ENCODE measurements at regions not wholly inside any gene's neighbourhood (a gene's known extent, or its start where the extent isn't known, plus 50 kb on each side); places are given as distances from the start of the nearest gene placed in this dataset.
"Not testable (repeated sequence)": the region's sequence is repeated elsewhere in the genome, so short reads cannot be mapped to it uniquely, and the experiment has no call there.

- H3K4me1 Mint-ChIP-seq (ENCODE audit: low read depth): no peaks in the 10 kb centered on the region
- no peaks in the 10 kb centered on the region for H3K36me3 Mint-ChIP-seq (ENCODE audit: insufficient read depth)
- DNase-seq (no peak), ATAC-seq (no peak)
- H3K27me3 Mint-ChIP-seq (ENCODE audit: low read depth): no peaks in the 10 kb centered on the region
- H3K4me3 Mint-ChIP-seq: no peak overlapping the region
- peaks cover 4% of the 10 kb centered on the region for H3K9me3 Mint-ChIP-seq
Measured at GRCh38 chr5:7169240-7169878, 226.6 kb upstream of the ADCY2 start.

DNA sequence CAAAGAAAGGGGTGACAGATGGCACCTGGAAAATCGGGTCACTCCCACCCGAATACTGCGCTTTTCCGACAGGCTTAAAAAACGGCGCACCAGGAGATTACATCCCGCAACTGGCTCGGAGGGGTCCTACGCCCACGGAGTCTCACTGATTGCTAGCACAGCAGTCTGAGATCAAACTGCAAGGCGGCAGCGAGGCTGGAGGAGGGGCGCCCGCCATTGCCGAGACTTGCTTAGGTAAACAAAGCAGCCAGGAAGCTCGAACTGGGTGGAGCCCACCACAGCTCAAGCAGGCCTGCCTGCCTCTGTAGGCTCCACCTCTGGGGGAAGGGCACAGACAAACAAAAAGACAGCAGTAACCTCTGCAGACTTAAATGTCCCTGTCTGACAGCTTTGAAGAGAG, 225.2 kb upstream of the ADCY2 start:
- not testable (repeated sequence) for H3K4me3 Mint-ChIP-seq; H3K9me3 Mint-ChIP-seq; DNase-seq; H3K36me3 Mint-ChIP-seq (ENCODE audit: insufficient read depth); ATAC-seq; H3K4me1 Mint-ChIP-seq (ENCODE audit: low read depth); H3K27me3 Mint-ChIP-seq (ENCODE audit: low read depth)

DNA sequence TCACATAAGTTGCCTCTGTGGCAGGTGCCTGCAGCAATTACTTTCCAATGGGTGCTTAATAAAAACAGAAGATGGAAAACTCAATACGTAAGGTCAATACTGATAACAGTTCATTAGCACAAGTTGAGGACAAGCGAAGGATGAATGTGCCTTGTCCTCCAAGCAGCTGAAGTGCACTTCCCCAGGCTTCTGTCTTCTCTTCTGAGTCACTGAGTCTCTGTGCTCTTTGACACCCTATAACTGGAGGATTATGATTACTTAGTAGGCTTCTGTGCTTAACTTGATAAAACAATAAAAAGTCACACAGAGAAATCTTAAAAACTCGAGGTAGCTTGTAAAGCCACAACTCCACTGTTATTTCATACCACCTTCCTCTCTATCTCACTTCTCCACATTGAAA, 216.6 kb upstream of the ADCY2 start:
- Mint-ChIP-seq H3K9me3 (peaks cover 8% of the 10 kb centered on the region), H3K27me3 (ENCODE audit: low read depth) (no peaks in the 10 kb centered on the region)

DNA sequence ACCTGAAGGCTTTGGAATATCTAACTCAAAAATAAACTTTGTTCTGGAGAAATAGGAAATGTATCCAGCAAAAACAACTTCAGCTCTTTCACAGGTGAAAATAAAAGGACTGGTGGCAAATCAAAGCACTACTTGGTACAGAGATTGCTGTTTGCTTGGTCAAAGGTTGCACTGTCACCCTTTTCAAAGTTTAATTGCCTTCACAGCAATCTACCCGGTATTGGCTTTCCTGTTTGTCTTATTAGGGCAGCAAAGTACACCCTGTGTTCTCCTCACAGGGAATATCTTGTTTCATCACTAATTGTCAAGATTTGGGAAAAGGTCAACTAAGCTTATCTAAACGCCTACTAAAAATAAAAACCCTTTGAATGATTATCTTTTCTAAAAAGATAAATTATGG, 214.1 kb upstream of the ADCY2 start:
- no peak for ATAC-seq
- H3K4me3 Mint-ChIP-seq: no peak overlapping the region

More for the DNA sequence above, 216.6 kb upstream of the ADCY2 start:
- DNase-seq (no peak), ATAC-seq (no peak)
- no peaks in the 10 kb centered on the region for H3K36me3 Mint-ChIP-seq (ENCODE audit: insufficient read depth)
- no peak overlapping the region for H3K4me3 Mint-ChIP-seq
- no peaks in the 10 kb centered on the region for H3K4me1 Mint-ChIP-seq (ENCODE audit: low read depth)

GRCh38 chr5:7185742-7186141, 210.2 kb upstream of the ADCY2 start:
- Mint-ChIP-seq H3K4me1 (ENCODE audit: low read depth) (no peaks in the 10 kb centered on the region), H3K36me3 (ENCODE audit: insufficient read depth) (no peaks in the 10 kb centered on the region), H3K27me3 (ENCODE audit: low read depth) (no peaks in the 10 kb centered on the region), H3K4me3 (no peak overlapping the region), H3K9me3 (peaks cover 8% of the 10 kb centered on the region)
- ATAC-seq: no peak
- no peak for DNase-seq

More for the DNA sequence above, 214.1 kb upstream of the ADCY2 start:
- Mint-ChIP-seq H3K36me3 (ENCODE audit: insufficient read depth) (no peaks in the 10 kb centered on the region), H3K9me3 (peaks cover 8% of the 10 kb centered on the region), H3K4me1 (ENCODE audit: low read depth) (no peaks in the 10 kb centered on the region), H3K27me3 (ENCODE audit: low read depth) (no peaks in the 10 kb centered on the region)
- no peak for DNase-seq

GRCh38 chr5:7186818-7187217, 209.1 kb upstream of the ADCY2 start:
- H3K4me3 Mint-ChIP-seq: no peak overlapping the region
- H3K4me1 Mint-ChIP-seq (ENCODE audit: low read depth): no peaks in the 10 kb centered on the region
- no peak for DNase-seq
- H3K9me3 Mint-ChIP-seq: peaks cover 6% of the 10 kb centered on the region
- no peaks in the 10 kb centered on the region for H3K36me3 Mint-ChIP-seq (ENCODE audit: insufficient read depth)
- no peaks in the 10 kb centered on the region for H3K27me3 Mint-ChIP-seq (ENCODE audit: low read depth)
- ATAC-seq: no peak

- ATAC-seq (no peak), DNase-seq (no peak)
- Mint-ChIP-seq H3K9me3 (peaks cover 7% of the 10 kb centered on the region), H3K4me3 (no peak overlapping the region), H3K4me1 (ENCODE audit: low read depth) (no peaks in the 10 kb centered on the region), H3K36me3 (ENCODE audit: insufficient read depth) (no peaks in the 10 kb centered on the region), H3K27me3 (ENCODE audit: low read depth) (no peaks in the 10 kb centered on the region)
Measured at GRCh38 chr5:7190712-7191250, 205.2 kb upstream of the ADCY2 start.

GRCh38 chr5:7192016-7192415, 203.9 kb upstream of the ADCY2 start:
- DNase-seq (no peak), ATAC-seq (no peak)
- H3K4me3 Mint-ChIP-seq: no peak overlapping the region
- H3K9me3 Mint-ChIP-seq: peaks cover 7% of the 10 kb centered on the region
- H3K27me3 Mint-ChIP-seq (ENCODE audit: low read depth): no peaks in the 10 kb centered on the region
- H3K36me3 Mint-ChIP-seq (ENCODE audit: insufficient read depth): no peaks in the 10 kb centered on the region
- no peaks in the 10 kb centered on the region for H3K4me1 Mint-ChIP-seq (ENCODE audit: low read depth)

DNA sequence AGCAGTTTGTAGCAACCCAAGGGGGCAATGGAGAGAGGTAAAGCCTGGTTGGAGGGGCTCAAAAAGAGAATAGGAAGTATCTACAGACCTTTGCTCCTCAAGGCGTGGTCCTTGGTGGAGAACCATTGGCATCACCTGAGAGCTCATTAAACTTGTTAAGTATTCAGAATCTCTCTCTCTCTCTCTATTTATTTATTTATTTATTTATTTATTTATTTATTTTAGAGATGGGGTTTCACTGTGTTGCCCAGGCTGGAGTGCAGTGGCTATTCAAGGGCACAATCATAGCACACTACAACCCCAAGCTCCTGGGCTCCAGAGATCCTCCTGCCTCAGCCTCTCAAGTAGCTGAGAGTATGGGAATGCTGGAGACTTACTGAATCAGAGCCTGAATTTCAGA, 193.1 kb upstream of the ADCY2 start:
- no peak overlapping the region for H3K4me3 Mint-ChIP-seq
- DNase-seq: no peak
- H3K4me1 Mint-ChIP-seq (ENCODE audit: low read depth): no peaks in the 10 kb centered on the region
- H3K36me3 Mint-ChIP-seq (ENCODE audit: insufficient read depth): no peaks in the 10 kb centered on the region
- peaks cover 17% of the 10 kb centered on the region for H3K9me3 Mint-ChIP-seq
- H3K27me3 Mint-ChIP-seq (ENCODE audit: low read depth): no peaks in the 10 kb centered on the region
- no peak for ATAC-seq

- H3K27me3 Mint-ChIP-seq (ENCODE audit: low read depth): peaks cover 4% of the 10 kb centered on the region
- no peaks in the 10 kb centered on the region for H3K36me3 Mint-ChIP-seq (ENCODE audit: insufficient read depth)
- H3K9me3 Mint-ChIP-seq: peaks cover 9% of the 10 kb centered on the region
- H3K4me3 Mint-ChIP-seq: no peak overlapping the region
- DNase-seq (no peak), ATAC-seq (no peak)
- H3K4me1 Mint-ChIP-seq (ENCODE audit: low read depth): no peaks in the 10 kb centered on the region
Measured at GRCh38 chr5:7207979-7208378, 188.0 kb upstream of the ADCY2 start.

GRCh38 chr5:7208938-7209337, 187.0 kb upstream of the ADCY2 start:
- H3K27me3 Mint-ChIP-seq (ENCODE audit: low read depth): peaks cover 4% of the 10 kb centered on the region
- no peak for ATAC-seq
- no peaks in the 10 kb centered on the region for H3K4me1 Mint-ChIP-seq (ENCODE audit: low read depth)

GRCh38 chr5:7209658-7210057, 186.3 kb upstream of the ADCY2 start:
- H3K36me3 Mint-ChIP-seq (ENCODE audit: insufficient read depth): no peaks in the 10 kb centered on the region
- no peak for ATAC-seq
- no peak overlapping the region for H3K4me3 Mint-ChIP-seq
- H3K9me3 Mint-ChIP-seq: peaks cover 6% of the 10 kb centered on the region
- no peak for DNase-seq
- H3K4me1 Mint-ChIP-seq (ENCODE audit: low read depth): no peaks in the 10 kb centered on the region
- H3K27me3 Mint-ChIP-seq (ENCODE audit: low read depth): peaks cover 4% of the 10 kb centered on the region

More at GRCh38 chr5:7208938-7209337, 187.0 kb upstream of the ADCY2 start:
- no peak overlapping the region for H3K4me3 Mint-ChIP-seq
- no peak for DNase-seq
- H3K36me3 Mint-ChIP-seq (ENCODE audit: insufficient read depth): no peaks in the 10 kb centered on the region
- H3K9me3 Mint-ChIP-seq: peaks cover 9% of the 10 kb centered on the region

- Mint-ChIP-seq H3K4me1 (ENCODE audit: low read depth) (no peaks in the 10 kb centered on the region), H3K27me3 (ENCODE audit: low read depth) (peaks cover 4% of the 10 kb centered on the region), H3K36me3 (ENCODE audit: insufficient read depth) (no peaks in the 10 kb centered on the region), H3K9me3 (peaks cover 6% of the 10 kb centered on the region), H3K4me3 (no peak overlapping the region)
- DNase-seq (no peak), ATAC-seq (no peak)
Measured at GRCh38 chr5:7210549-7210948, 185.4 kb upstream of the ADCY2 start.

DNA sequence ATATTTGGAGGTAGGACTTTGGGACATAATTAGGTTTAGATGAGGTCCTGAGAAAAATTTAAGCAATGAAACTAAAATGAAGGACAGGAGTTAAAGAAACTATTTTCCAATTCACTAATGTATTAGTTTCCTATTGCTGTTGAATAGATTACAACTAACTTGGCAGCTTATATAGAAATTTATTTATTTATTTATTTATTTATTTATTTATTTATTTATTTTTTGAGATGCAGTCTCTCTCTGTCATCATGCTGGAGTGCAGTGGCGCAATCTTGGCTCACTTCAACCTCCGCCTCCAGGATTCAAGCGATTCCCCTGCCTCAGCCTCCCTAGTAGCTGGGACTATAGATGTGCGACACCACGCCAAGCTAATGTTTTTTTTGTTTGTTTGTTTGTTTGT, 182.4 kb upstream of the ADCY2 start:
- Mint-ChIP-seq H3K27me3 (ENCODE audit: low read depth) (peaks cover under 1% of the 10 kb centered on the region), H3K4me3 (no peak overlapping the region), H3K4me1 (ENCODE audit: low read depth) (no peaks in the 10 kb centered on the region), H3K36me3 (ENCODE audit: insufficient read depth) (no peaks in the 10 kb centered on the region), H3K9me3 (no peaks in the 10 kb centered on the region)
- DNase-seq: no peak
- no peak for ATAC-seq

DNA sequence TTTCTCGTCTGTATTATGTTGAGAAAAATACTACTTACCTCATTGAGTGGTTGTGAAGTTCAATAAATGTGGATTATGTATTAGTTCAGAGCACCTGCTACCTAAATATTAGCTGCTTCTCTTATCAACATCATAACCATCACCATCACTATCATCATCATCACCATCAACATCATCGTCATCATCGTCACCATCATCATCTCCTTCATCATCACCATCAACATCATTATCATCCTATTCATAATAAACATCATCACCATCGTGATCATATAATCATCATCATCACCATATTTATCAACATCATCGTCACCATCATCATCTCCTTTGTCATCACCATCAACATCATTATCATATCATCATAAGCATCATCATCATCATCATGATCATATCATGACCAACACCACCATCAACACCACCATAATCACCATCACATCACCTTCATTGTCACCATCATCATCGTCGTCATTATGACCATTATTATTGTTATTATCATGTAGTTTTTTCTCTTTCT, 181.0 kb upstream of the ADCY2 start:
- Mint-ChIP-seq H3K9me3 (no peaks in the 10 kb centered on the region), H3K4me3 (no peak overlapping the region), H3K27me3 (ENCODE audit: low read depth) (no peaks in the 10 kb centered on the region), H3K4me1 (ENCODE audit: low read depth) (no peaks in the 10 kb centered on the region), H3K36me3 (ENCODE audit: insufficient read depth) (no peaks in the 10 kb centered on the region)
- ATAC-seq (no peak), DNase-seq (no peak)

All from activated T-cell treated with anti-CD3 and anti-CD28 coated beads, Interleukin-2, amount 50 U/mL, for 4 hours (primary cell).